KBM-7 (cell line): ENCODE measurements at regions not wholly inside any gene's neighbourhood (a gene's known extent, or its start where the extent isn't known, plus 50 kb on each side); places are given as distances from the start of the nearest gene placed in this dataset.
"Not testable (repeated sequence)": the region's sequence is repeated elsewhere in the genome, so short reads cannot be mapped to it uniquely, and the experiment has no call there.

Source experiments
- DNase-seq: peaks from one replicate; pipeline ENCODE4 v3.0.0-alpha.2; 2015
- in situ Hi-C: fragments of 300-500 bp; cut with MboI; formaldehyde crosslinking; loops from 2 replicates; pipeline ENCODE4 v1.14.3; 2020; ENCODE audit warnings: low sequenced_read_pairs, low pct_unique_long_range_greater_than_20kb, mixed read lengths

GRCh38 chr2:128412181-128412871, 93.7 kb upstream of the HS6ST1 start:
- DNase-seq, result no peak
- in situ Hi-C loops, result no loop called here

GRCh38 chr2:128413014-128413717, 94.5 kb upstream of the HS6ST1 start:
- DNase-seq, result no peak
- in situ Hi-C loops, result no loop called here

DNA sequence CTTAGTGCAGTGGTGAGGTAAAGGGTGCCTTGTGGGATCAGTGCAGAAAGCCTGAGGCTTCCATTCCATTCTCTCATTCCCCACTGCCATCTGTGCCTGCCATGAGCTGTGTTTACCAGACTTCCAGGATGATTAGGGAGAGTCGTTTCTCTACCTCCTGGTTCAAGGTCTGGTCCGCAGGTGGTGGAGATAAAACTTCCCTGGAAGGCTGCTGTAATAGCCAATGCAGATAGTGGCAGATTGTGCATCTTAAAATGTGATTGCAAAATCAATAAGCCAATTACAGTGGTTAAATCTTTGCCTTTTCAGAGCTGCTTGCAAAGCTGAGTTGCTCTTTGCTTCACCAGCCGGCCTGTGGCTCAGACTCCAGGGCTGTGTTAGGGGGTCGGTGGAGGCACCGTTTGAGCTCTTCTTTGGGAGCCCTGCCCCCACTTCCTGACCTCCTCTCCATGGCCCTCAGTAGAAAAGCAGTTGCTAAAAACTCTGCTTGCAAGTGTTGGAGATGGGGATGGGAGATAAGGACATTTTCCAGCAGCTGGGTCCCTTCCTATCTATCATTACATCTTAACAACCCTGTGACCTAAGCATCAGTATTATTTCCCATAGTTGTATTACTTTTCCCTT, 95.2 kb upstream of the HS6ST1 start:
- peak; percentile 62 for DNase-seq
- in situ Hi-C loops, result no loop called here

GRCh38 chr2:128414351-128414750, 95.7 kb upstream of the HS6ST1 start:
- no peak for DNase-seq

DNA sequence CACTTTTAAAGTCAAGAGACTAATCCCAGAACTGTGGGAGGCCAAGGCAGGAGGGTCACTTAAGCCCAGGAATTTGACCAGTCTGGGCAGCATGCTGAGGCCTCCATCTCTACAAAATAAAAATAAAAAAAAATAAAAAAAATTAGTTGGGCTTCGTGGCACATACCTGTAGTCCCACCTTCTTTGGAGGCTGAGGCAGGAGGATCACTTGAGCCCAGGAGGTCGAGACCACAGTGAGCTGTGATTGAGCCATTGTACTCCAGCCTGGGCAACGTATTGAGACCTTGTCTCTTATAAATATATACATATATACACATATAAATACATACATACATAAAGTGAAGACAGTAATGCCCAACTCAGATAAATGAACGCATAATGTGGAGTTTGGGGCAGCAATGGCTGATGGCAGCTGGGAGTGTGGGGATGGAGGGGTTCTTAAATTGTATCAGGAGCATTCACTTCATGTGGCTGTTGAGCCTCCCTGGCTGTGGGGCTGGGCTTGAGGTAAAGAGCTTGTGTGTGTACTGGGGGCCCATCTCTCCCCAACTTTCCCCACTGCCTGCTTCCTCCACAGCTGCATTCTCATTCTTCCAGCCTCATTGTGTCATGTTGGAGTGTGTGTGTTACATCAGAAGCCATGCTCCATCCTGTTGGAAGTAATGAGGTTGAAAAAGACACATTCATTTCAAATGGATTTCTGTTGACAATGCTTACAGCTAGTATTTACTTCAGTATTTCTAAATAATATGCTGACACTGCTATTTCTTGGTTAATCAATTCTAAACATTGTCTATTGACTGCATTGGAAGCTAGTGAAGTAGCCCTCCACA, 96.5 kb upstream of the HS6ST1 start:
- in situ Hi-C loops, result no loop called here
- no peak for DNase-seq

More at GRCh38 chr2:128414351-128414750, 95.7 kb upstream of the HS6ST1 start:
- in situ Hi-C loops, result no loop called here

GRCh38 chr2:128415779-128416061, 97.1 kb upstream of the HS6ST1 start:
- DNase-seq, result no peak
- in situ Hi-C loops, result no loop called here

- no peak for DNase-seq
- in situ Hi-C loops, result no loop called here
Observed at GRCh38 chr2:128416109-128416785, 97.6 kb upstream of the HS6ST1 start.

- in situ Hi-C loops, result no loop called here
- no peak for DNase-seq
Observed at GRCh38 chr2:128416806-128417205, 98.1 kb upstream of the HS6ST1 start.

DNA sequence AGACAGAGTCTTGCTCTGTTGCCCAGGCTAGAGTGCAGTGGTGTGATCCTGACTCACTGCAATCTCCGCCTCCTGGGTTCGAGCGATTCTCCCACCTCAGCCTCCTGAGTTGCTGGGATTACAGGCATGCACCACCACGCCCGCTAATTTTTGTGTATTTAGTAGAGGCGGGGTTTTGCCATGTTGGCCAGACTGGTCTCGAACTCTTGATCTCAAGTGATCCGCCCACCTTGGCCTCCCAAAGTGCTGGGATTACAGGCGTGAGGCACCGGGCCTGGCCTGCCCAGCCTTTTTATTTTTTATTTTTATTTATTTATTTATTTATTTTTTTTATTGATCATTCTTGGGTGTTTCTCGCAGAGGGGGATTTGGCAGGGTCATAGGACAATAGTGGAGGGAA, 98.6 kb upstream of the HS6ST1 start:
- in situ Hi-C loops, DNase-seq: not testable (repeated sequence)

DNA sequence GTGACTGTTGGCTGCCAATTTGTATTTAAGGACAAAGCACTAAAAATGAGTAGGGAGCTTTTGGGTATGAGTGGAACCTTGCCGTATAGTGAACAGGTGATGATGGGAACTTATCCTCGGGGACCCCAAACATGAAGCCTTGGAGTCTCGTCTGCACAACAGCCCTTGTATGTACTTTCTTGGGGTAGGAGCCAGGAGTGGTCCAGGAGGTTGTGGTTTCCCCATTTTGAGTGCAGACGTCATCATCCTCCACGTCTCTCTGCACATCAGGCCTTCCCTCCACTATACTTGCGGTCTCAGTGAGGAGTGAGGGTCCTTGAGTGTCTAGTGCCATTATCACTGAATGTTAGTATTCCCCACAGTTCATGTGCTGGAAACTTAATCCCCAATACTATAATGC, 101.5 kb upstream of the HS6ST1 start:
- in situ Hi-C loops, result no loop called here
- DNase-seq, result no peak

DNA sequence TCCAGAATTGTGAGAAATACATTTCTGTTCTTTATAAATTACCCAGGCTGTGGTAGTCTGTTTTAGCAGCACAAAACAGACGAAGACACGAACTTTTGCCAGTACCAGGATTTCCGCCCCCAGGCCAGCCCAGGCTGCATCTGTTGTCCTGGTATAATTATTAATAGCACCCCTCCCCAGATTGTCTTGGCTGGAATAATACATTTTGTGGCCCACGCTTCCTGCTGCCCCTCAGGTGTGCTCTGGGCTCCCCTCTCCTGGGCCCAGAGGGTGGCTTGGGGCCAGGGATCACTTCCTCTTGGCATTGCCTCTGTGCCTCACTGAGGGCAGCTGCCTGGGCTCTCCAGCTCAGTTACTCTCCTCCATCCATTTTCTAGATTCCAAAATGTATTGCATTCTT, 102.1 kb upstream of the HS6ST1 start:
- in situ Hi-C loops, result no loop called here
- DNase-seq, result no peak

GRCh38 chr2:128421286-128421685, 102.6 kb upstream of the HS6ST1 start:
- no peak for DNase-seq
- in situ Hi-C loops, result no loop called here

- in situ Hi-C loops, result no loop called here
- DNase-seq, result no peak
Observed at GRCh38 chr2:128421861-128422311, 103.2 kb upstream of the HS6ST1 start.

GRCh38 chr2:128422571-128422970, 103.9 kb upstream of the HS6ST1 start:
- DNase-seq, result no peak
- in situ Hi-C loops, result no loop called here

DNA sequence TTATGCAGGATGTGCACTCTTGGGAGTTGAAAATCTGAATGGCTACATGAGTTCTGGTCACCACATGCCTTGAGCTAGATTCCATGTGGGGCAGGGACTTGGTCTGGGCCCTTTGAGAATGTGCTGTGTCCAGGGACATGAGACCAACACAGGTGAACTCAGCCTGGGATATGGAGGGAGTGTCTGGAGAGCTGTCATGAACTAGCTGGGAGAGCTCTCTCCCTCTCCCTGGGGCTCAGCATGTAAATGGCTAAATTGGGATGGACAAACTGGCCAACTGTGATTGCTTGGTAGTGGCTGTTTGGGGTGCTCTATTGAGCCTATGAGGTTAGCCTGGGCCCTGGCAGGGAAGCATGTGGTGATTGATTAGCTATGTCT, 105.1 kb upstream of the HS6ST1 start:
- in situ Hi-C loops, result no loop called here
- no peak for DNase-seq

GRCh38 chr2:128424406-128425171, 105.9 kb upstream of the HS6ST1 start:
- no peak for DNase-seq
- in situ Hi-C loops, result no loop called here

- no peak for DNase-seq
- in situ Hi-C loops, result no loop called here
Observed at GRCh38 chr2:128425216-128425615, 106.5 kb upstream of the HS6ST1 start.

- in situ Hi-C loops, result no loop called here
- no peak for DNase-seq
Observed at GRCh38 chr2:128425731-128426620, 107.3 kb upstream of the HS6ST1 start.
